A673 (cell line): ENCODE measurements at regions not wholly inside any gene's neighbourhood (a gene's known extent, or its start where the extent isn't known, plus 50 kb on each side); places are given as distances from the start of the nearest gene placed in this dataset.

Source experiments
- BruUV-seq: library from RNA; stranded (reverse); fragments of 400-500 nt; replicated peaks from 2 replicates; lab custom pipeline; 2021; lab: Mats Ljungman, UMichigan
- CTCF ChIA-PET: fragments of 300-600 bp; sonication (Branson Sonifier 250); formaldehyde crosslinking; loops from one replicate; lab custom pipeline; 2022; ENCODE audit warnings: antibody characterized with exemption; lab: Charles Lee
- POLR2A ChIA-PET: fragments of 300-600 bp; sonication (Branson Sonifier 250); formaldehyde crosslinking; loops from one replicate; lab custom pipeline; 2022; ENCODE audit warnings: antibody characterized with exemption; ENCODE audit not compliant: low non-redundant PET; lab: Charles Lee
- DNase-seq: peaks from one replicate; pipeline ENCODE4 v3.0.0-alpha.2; 2015; ENCODE audit warnings: low spot score
- H3K27ac ChIP-seq: fragments of 200-600 bp; sonication (generic); 2 replicates; pipeline ENCODE4 v1.5.1; 2016; ENCODE audit warnings: mixed run types, low read depth, mild to moderate bottlenecking, mixed read lengths, antibody characterized with exemption, low read length; ENCODE audit not compliant: poor library complexity, severe bottlenecking
- H3K27me3 ChIP-seq: fragments of 200-600 bp; sonication (generic); replicated peaks from 2 replicates; pipeline ENCODE4 v1.6.1; 2017; ENCODE audit warnings: mixed run types, low read depth, mild to moderate bottlenecking, mixed read lengths, antibody characterized with exemption, low read length; ENCODE audit not compliant: insufficient read depth, poor library complexity
- H3K36me3 ChIP-seq: fragments of 200-600 bp; sonication (generic); 2 replicates; pipeline ENCODE4 v1.6.1; 2016; ENCODE audit warnings: mixed run types, mild to moderate bottlenecking, mixed read lengths, antibody characterized with exemption, low read length; ENCODE audit not compliant: insufficient read depth, poor library complexity, severe bottlenecking
- H3K4me1 ChIP-seq: fragments of 200-600 bp; sonication (generic); 2 replicates; pipeline ENCODE4 v1.6.1; 2017; ENCODE audit warnings: mixed run types, mild to moderate bottlenecking, mixed read lengths, antibody characterized with exemption, low read length; ENCODE audit not compliant: insufficient read depth, poor library complexity, severe bottlenecking
- H3K4me3 ChIP-seq: fragments of 200-600 bp; sonication (generic); 2 replicates; pipeline ENCODE4 v1.5.1; 2016; ENCODE audit warnings: low read depth, mixed run types, mild to moderate bottlenecking, mixed read lengths, low read length; ENCODE audit not compliant: poor library complexity, severe bottlenecking
- H3K9me3 ChIP-seq: fragments of 200-600 bp; sonication (generic); 2 replicates; pipeline ENCODE4 v1.6.1; 2016; ENCODE audit warnings: mixed run types, low read depth, mild to moderate bottlenecking, mixed read lengths, antibody characterized with exemption, low read length; ENCODE audit not compliant: poor library complexity, severe bottlenecking
- EZH2 ChIP-seq: fragments of 200-600 bp; sonication (generic); IDR thresholded peaks from 2 replicates; pipeline ENCODE4 v1.6.1; 2017; ENCODE audit warnings: borderline replicate concordance, low read depth, mild to moderate bottlenecking, mixed read lengths, antibody characterized with exemption, low read length; ENCODE audit not compliant: poor library complexity, severe bottlenecking
- intact Hi-C: fragments of 100-400 bp; cut with micrococcal nuclease; formaldehyde crosslinking; loops from one replicate; pipeline ENCODE4 v1.10.0; 2022; ENCODE audit not compliant: unreplicated experiment
- TF ChIP-seq, protein P1 (sequence below): fragments of 300-800, 200-600 bp; sonication (generic); conservative IDR thresholded peaks from 2 replicates; pipeline ENCODE4 v1.5.1; 2017; ENCODE audit warnings: low read depth, mild to moderate bottlenecking, antibody characterized with exemption, low read length, moderate library complexity, mixed read lengths

DNA sequence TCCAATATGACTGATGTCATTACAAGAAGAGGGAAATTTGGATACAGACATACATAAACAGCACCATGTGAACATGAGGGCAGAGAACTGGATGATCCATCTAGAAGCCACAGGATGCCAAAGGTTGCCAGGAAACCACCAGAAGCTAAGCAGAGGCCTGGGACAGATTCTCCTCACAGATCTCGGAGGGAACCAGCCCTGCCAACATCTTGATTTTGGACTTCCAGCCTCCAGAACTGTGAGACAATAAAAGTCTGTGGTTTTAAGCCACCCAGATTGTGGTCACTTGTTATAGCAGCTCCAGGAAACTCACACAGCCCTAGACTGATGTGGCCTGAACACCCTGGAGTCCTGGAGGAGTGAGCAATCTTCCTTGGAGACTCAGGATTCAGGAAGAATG, 351.6 kb downstream of the EIPR1 start:
- Histone ChIP-seq H3K27ac (no peak overlapping the region), H3K9me3 (no peaks in the 10 kb centered on the region), H3K4me1 (no peaks in the 10 kb centered on the region), H3K4me3 (no peak overlapping the region), H3K27me3 (no peaks in the 10 kb centered on the region), H3K36me3 (no peaks in the 10 kb centered on the region)
- ChIA-PET CTCF (no interaction called here), POLR2A (no interaction called here)
- no peak for TF ChIP-seq EZH2
- TF ChIP-seq, protein P1, sequence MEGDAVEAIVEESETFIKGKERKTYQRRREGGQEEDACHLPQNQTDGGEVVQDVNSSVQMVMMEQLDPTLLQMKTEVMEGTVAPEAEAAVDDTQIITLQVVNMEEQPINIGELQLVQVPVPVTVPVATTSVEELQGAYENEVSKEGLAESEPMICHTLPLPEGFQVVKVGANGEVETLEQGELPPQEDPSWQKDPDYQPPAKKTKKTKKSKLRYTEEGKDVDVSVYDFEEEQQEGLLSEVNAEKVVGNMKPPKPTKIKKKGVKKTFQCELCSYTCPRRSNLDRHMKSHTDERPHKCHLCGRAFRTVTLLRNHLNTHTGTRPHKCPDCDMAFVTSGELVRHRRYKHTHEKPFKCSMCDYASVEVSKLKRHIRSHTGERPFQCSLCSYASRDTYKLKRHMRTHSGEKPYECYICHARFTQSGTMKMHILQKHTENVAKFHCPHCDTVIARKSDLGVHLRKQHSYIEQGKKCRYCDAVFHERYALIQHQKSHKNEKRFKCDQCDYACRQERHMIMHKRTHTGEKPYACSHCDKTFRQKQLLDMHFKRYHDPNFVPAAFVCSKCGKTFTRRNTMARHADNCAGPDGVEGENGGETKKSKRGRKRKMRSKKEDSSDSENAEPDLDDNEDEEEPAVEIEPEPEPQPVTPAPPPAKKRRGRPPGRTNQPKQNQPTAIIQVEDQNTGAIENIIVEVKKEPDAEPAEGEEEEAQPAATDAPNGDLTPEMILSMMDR = no peak
- intact Hi-C loops = no loop called here
- no TSS peak for BruUV-seq
- no peak for DNase-seq

DNA sequence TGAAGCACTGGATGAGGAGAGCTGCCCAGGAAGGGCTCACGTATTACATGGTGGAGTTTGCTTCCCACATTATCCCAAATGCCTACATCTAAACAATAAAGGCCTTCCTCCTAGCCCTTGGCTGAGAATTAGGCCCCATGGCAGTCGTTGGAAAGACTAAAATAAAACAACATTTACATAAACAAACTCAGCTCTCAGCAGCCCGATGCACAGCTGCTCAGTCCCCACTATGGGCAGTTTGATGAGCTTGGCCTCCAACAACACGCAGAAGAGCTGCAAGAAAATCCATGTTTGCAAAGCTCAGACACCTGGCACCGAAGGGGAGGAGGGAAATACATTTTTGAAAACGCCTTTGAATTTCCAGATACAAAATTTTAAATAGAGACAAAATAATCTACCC, 352.4 kb downstream of the EIPR1 start:
- no TSS peak for BruUV-seq
- POLR2A ChIA-PET = no interaction called here

DNA sequence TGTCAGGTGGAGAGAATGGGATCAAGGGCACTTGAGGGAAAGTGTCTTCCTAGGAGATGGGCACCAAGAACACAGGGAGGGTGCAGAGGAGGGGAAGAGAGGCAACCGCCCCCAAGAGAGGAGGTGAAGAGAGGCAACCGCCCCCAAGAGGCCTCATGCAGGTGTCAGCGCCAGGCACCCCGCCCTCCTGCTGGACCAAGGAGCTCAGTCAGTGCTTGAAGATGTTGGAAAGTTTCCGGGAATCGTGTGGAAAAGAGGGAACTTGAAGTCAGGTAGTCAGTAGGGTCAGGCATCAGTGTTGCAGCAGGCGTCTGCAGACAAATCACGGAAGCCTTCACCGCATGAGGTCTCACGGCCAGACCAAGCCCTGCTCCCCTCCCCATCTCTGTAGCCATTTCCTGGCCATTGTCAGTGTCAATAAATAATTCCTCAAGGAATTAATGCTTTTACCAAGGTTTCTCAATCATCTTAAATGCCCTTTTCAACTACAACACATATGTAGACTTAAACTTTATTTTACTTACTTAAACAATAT, 353.1 kb downstream of the EIPR1 start:
- TF ChIP-seq, protein P1 = no peak
- no peak for TF ChIP-seq EZH2
- Histone ChIP-seq H3K4me1 (no peaks in the 10 kb centered on the region), H3K9me3 (no peaks in the 10 kb centered on the region), H3K27ac (no peak overlapping the region), H3K27me3 (no peaks in the 10 kb centered on the region), H3K4me3 (no peak overlapping the region), H3K36me3 (no peaks in the 10 kb centered on the region)
- BruUV-seq = no TSS peak
- DNase-seq = no peak
- CTCF ChIA-PET = no interaction called here
- intact Hi-C loops = no loop called here
- POLR2A ChIA-PET = no interaction called here

More for the DNA sequence above, 352.4 kb downstream of the EIPR1 start:
- DNase-seq = no peak
- intact Hi-C loops = no loop called here
- CTCF ChIA-PET = no interaction called here
- Histone ChIP-seq H3K4me3 (no peak overlapping the region), H3K4me1 (no peaks in the 10 kb centered on the region), H3K36me3 (no peaks in the 10 kb centered on the region), H3K27ac (no peak overlapping the region), H3K27me3 (no peaks in the 10 kb centered on the region), H3K9me3 (no peaks in the 10 kb centered on the region)
- TF ChIP-seq EZH2 = no peak
- TF ChIP-seq, protein P1 = no peak
